Neural progenitor cell (in vitro differentiated cells): ENCODE measurements at regions not wholly inside any gene's neighbourhood (a gene's known extent, or its start where the extent isn't known, plus 50 kb on each side); places are given as distances from the start of the nearest gene placed in this dataset.

Experiments
- DNase-seq: peaks from one replicate; pipeline ENCODE4 v3.0.0-alpha.2; 2016; ENCODE audit warnings: low spot score
- H2AFZ ChIP-seq: fragments of 200-600 bp; sonication (generic); replicated peaks from 2 replicates; pipeline ENCODE4 v1.6.1; 2016; ENCODE audit warnings: antibody characterized with exemption
- H3F3A ChIP-seq: fragments of 200-600 bp; sonication (generic); 2 replicates; pipeline ENCODE4 v1.6.1; 2016; ENCODE audit warnings: antibody characterized with exemption, low read depth
- H3K27ac ChIP-seq: fragments of 200-600 bp; sonication (generic); 2 replicates; pipeline ENCODE4 v1.5.1; 2016; ENCODE audit warnings: mild to moderate bottlenecking
- H3K27me3 ChIP-seq: fragments of 200-600 bp; sonication (generic); 2 replicates; pipeline ENCODE4 v1.6.1; 2016; ENCODE audit warnings: mild to moderate bottlenecking, moderate library complexity
- H3K36me3 ChIP-seq: fragments of 200-600 bp; sonication (generic); 2 replicates; pipeline ENCODE4 v1.5.1; 2016
- H3K4me1 ChIP-seq: fragments of 200-600 bp; sonication (generic); 2 replicates; pipeline ENCODE4 v1.6.1; 2016; ENCODE audit warnings: mixed run types
- H3K4me2 ChIP-seq: fragments of 200-600 bp; sonication (generic); 2 replicates; pipeline ENCODE4 v1.6.1; 2016
- H3K4me3 ChIP-seq: fragments of 200-600 bp; sonication (generic); 2 replicates; pipeline ENCODE4 v1.5.1; 2016
- H3K79me2 ChIP-seq: fragments of 200-600 bp; sonication (generic); 2 replicates; pipeline ENCODE4 v1.6.1; 2016; ENCODE audit warnings: low read depth
- H3K9ac ChIP-seq: fragments of 200-600 bp; sonication (generic); 2 replicates; pipeline ENCODE4 v1.6.1; 2016
- H3K9me3 ChIP-seq: fragments of 200-600 bp; sonication (generic); 2 replicates; pipeline ENCODE4 v1.5.1; 2016; ENCODE audit warnings: low read depth
- H4K20me1 ChIP-seq: fragments of 200-600 bp; sonication (generic); 2 replicates; pipeline ENCODE4 v1.6.1; 2016; ENCODE audit warnings: low read depth
- H3K27ac Mint-ChIP-seq: 3 replicates; pipeline ENCODE4 v1.8.0; 2021; ENCODE audit warnings: mixed read lengths
- H3K27me3 Mint-ChIP-seq: 2 replicates; pipeline ENCODE4 v1.8.0; 2022; ENCODE audit warnings: low read depth, mild to moderate bottlenecking, inconsistent platforms, moderate library complexity, mixed read lengths; ENCODE audit not compliant: insufficient read depth
- H3K36me3 Mint-ChIP-seq: 3 replicates; pipeline ENCODE4 v1.8.0; 2021; ENCODE audit warnings: mixed read lengths
- H3K4me1 Mint-ChIP-seq: 3 replicates; pipeline ENCODE4 v1.8.0; 2021; ENCODE audit warnings: mixed read lengths
- H3K4me3 Mint-ChIP-seq: 3 replicates; pipeline ENCODE4 v1.8.0; 2021; ENCODE audit warnings: mild to moderate bottlenecking, moderate library complexity, mixed read lengths
- H3K9me3 Mint-ChIP-seq: 3 replicates; pipeline ENCODE4 v1.8.0; 2020; ENCODE audit warnings: mixed read lengths
- EZH2 ChIP-seq: fragments of 200-600 bp; sonication (generic); IDR thresholded peaks from 2 replicates; pipeline ENCODE4 v1.6.1; 2017; ENCODE audit warnings: antibody characterized with exemption, mild to moderate bottlenecking, moderate library complexity
- EZH2phosphoT487 ChIP-seq: fragments of 200-600 bp; sonication (generic); IDR thresholded peaks from 2 replicates; pipeline ENCODE4 v1.6.1; 2017; ENCODE audit warnings: antibody characterized with exemption
- TF ChIP-seq, protein P1 (sequence below): fragments of 200-600 bp; sonication (generic); IDR thresholded peaks from 2 replicates; pipeline ENCODE4 v1.5.1; 2017; ENCODE audit warnings: antibody characterized with exemption, mild to moderate bottlenecking

DNA sequence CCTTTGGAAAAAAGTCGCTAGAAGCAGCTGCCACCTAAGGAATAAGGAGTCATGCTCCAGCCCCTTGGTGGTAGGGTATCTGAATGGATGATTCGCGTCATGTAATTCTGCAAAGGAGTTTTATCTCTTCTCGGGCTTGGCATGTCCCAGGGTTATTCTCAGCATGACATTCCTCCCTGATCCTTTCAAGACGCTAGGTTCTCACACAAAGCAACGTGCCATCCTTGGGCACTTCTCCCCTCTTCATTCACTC lies 355.6 kb downstream of the MYCN start:
- H3K27me3 Mint-ChIP-seq = peaks cover 7% of the 10 kb centered on the region
- no peak overlapping the region for H3K4me3 Mint-ChIP-seq
- Histone ChIP-seq H3K4me2 (no peak overlapping the region), H3K27me3 (no peaks in the 10 kb centered on the region), H3K9me3 (peaks cover 4% of the 10 kb centered on the region), H3K4me1 (peaks cover 7% of the 10 kb centered on the region), H3K4me3 (no peak overlapping the region), H4K20me1 (no peaks in the 10 kb centered on the region), H2AFZ (no peak overlapping the region), H3F3A (peaks cover 3% of the 10 kb centered on the region), H3K9ac (no peak overlapping the region), H3K79me2 (no peaks in the 10 kb centered on the region), H3K36me3 (no peaks in the 10 kb centered on the region), H3K27ac (no peak overlapping the region)
- no peaks in the 10 kb centered on the region for H3K36me3 Mint-ChIP-seq
- no peak for DNase-seq
- peaks cover 17% of the 10 kb centered on the region for H3K9me3 Mint-ChIP-seq
- peaks cover 13% of the 10 kb centered on the region for H3K4me1 Mint-ChIP-seq
- no peak overlapping the region for H3K27ac Mint-ChIP-seq
- TF ChIP-seq EZH2phosphoT487 (no peak), EZH2 (no peak)
- TF ChIP-seq, protein P1, sequence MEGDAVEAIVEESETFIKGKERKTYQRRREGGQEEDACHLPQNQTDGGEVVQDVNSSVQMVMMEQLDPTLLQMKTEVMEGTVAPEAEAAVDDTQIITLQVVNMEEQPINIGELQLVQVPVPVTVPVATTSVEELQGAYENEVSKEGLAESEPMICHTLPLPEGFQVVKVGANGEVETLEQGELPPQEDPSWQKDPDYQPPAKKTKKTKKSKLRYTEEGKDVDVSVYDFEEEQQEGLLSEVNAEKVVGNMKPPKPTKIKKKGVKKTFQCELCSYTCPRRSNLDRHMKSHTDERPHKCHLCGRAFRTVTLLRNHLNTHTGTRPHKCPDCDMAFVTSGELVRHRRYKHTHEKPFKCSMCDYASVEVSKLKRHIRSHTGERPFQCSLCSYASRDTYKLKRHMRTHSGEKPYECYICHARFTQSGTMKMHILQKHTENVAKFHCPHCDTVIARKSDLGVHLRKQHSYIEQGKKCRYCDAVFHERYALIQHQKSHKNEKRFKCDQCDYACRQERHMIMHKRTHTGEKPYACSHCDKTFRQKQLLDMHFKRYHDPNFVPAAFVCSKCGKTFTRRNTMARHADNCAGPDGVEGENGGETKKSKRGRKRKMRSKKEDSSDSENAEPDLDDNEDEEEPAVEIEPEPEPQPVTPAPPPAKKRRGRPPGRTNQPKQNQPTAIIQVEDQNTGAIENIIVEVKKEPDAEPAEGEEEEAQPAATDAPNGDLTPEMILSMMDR = no peak

DNA sequence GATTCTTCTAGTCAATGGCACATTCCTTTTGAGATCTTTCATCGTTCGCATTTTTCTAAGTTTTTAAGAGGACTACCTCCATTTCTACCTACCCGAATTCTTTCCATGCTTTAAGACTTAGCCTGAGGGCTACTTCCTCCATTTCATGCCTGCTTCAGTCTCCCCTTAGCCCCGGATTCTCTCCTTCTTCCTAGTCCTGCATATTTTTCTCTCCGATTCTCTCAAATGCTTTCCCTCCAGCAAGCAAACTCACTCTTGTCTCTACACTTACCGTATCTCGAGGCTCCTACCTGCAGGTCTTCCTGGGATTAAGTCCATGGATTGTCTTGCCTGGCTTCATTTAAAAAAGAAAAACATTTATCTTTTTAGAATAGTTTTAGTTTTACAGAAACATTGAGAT lies 354.4 kb downstream of the MYCN start:
- Histone ChIP-seq H3K27ac (no peak overlapping the region), H3K9ac (no peak overlapping the region), H3K79me2 (no peaks in the 10 kb centered on the region), H3F3A (no peaks in the 10 kb centered on the region), H3K27me3 (no peaks in the 10 kb centered on the region), H3K9me3 (no peaks in the 10 kb centered on the region), H2AFZ (no peak overlapping the region), H4K20me1 (no peaks in the 10 kb centered on the region), H3K36me3 (no peaks in the 10 kb centered on the region), H3K4me3 (no peak overlapping the region), H3K4me2 (no peak overlapping the region), H3K4me1 (peaks cover 7% of the 10 kb centered on the region)
- Mint-ChIP-seq H3K27me3 (peaks cover 4% of the 10 kb centered on the region), H3K27ac (no peak overlapping the region), H3K36me3 (no peaks in the 10 kb centered on the region), H3K9me3 (peaks cover 9% of the 10 kb centered on the region), H3K4me3 (no peak overlapping the region), H3K4me1 (peaks cover 13% of the 10 kb centered on the region)
- TF ChIP-seq EZH2phosphoT487 = no peak
- TF ChIP-seq, protein P1 = no peak
- TF ChIP-seq EZH2 = no peak
- no peak for DNase-seq

DNA sequence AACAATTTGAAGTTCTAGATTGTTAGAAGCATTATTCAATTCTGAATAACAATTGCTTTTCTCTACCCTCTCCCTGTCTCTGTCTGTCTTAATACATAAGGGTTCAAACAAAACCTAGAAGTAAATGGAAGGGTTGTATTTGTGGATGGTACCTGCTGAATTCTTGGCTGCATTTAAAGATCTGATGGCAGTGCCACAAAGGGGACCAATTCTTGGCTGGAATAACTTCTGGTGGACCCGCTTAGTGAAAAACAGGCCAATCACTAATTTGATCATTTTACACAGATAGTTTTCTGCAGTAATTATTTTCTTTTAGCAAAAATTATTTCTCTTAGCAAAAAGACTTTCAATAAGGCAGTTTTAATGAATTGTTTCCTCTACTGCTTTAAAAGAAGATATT lies 353.5 kb downstream of the MYCN start:
- H3K27me3 ChIP-seq = no peaks in the 10 kb centered on the region
- no peak overlapping the region for H3K4me3 ChIP-seq
- H3F3A ChIP-seq = no peaks in the 10 kb centered on the region
- no peaks in the 10 kb centered on the region for H3K79me2 ChIP-seq
- no peak overlapping the region for H2AFZ ChIP-seq
- no peaks in the 10 kb centered on the region for H3K36me3 ChIP-seq
- Mint-ChIP-seq H3K27ac (no peak overlapping the region), H3K9me3 (peaks cover 8% of the 10 kb centered on the region), H3K4me1 (peaks cover 13% of the 10 kb centered on the region), H3K4me3 (no peak overlapping the region), H3K36me3 (no peaks in the 10 kb centered on the region), H3K27me3 (peaks cover 4% of the 10 kb centered on the region)
- H3K4me1 ChIP-seq = peaks cover 7% of the 10 kb centered on the region
- no peaks in the 10 kb centered on the region for H4K20me1 ChIP-seq
- no peak for TF ChIP-seq EZH2
- TF ChIP-seq, protein P1 = no peak
- TF ChIP-seq EZH2phosphoT487 = no peak
- no peak overlapping the region for H3K9ac ChIP-seq
- no peaks in the 10 kb centered on the region for H3K9me3 ChIP-seq
- no peak for DNase-seq
- no peak overlapping the region for H3K27ac ChIP-seq
- no peak overlapping the region for H3K4me2 ChIP-seq

DNA sequence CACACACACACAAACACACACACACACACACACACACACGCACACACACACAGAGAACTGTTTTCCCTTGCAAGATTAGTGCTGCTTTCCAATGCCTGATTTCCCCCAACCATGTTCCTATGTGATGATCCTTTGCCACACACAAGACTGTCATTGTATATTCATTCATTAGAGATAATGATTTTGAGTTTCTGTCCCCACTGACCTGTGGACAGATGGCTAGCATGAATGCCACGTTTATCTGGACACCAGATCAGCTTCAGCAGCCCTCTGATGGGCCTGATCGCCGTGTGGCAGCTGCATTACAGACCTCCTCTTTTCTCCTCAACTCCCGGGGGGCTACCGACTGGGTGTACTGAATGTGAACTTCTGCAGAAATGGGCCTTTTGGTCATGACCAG lies 353.0 kb downstream of the MYCN start:
- Histone ChIP-seq H3F3A (no peaks in the 10 kb centered on the region), H3K27me3 (no peaks in the 10 kb centered on the region), H4K20me1 (no peaks in the 10 kb centered on the region), H3K4me2 (no peak overlapping the region), H3K27ac (no peak overlapping the region), H3K9me3 (no peaks in the 10 kb centered on the region), H3K4me3 (no peak overlapping the region), H3K36me3 (no peaks in the 10 kb centered on the region), H3K9ac (no peak overlapping the region), H2AFZ (no peak overlapping the region), H3K4me1 (peaks cover 7% of the 10 kb centered on the region), H3K79me2 (no peaks in the 10 kb centered on the region)
- TF ChIP-seq, protein P1 = no peak
- TF ChIP-seq EZH2phosphoT487 (no peak), EZH2 (no peak)
- no peak for DNase-seq
- H3K4me3 Mint-ChIP-seq = no peak overlapping the region
- peak overlapping the region; percentile 4 for H3K27ac Mint-ChIP-seq
- peaks cover 6% of the 10 kb centered on the region for H3K9me3 Mint-ChIP-seq
- H3K36me3 Mint-ChIP-seq = no peaks in the 10 kb centered on the region
- peaks cover 13% of the 10 kb centered on the region for H3K4me1 Mint-ChIP-seq
- H3K27me3 Mint-ChIP-seq = peaks cover 5% of the 10 kb centered on the region
